ENCODE measurements at regions not wholly inside any gene's neighbourhood (a gene's known extent, or its start where the extent isn't known, plus 50 kb on each side); places are given as distances from the start of the nearest gene placed in this dataset.
"Not testable (repeated sequence)": the region's sequence is repeated elsewhere in the genome, so short reads cannot be mapped to it uniquely, and the experiment has no call there.

- not testable (repeated sequence) for DNase-seq (ENCODE audit: low read depth in 2 of 2); H3K4me3 ChIP-seq (replicated peaks in 1 of 2; ENCODE audit: low read depth in 2 of 2, low read length in 2 of 2)
Observed at GRCh38 chr9:62863319-62863718, 1673.5 kb downstream of the SPATA31A7 start.

GRCh38 chr9:62863867-62864266 is 1674.0 kb downstream of the SPATA31A7 start:
- not testable (repeated sequence) for DNase-seq (ENCODE audit: low read depth in 2 of 2); H3K4me3 ChIP-seq (replicated peaks in 1 of 2; ENCODE audit: low read depth in 2 of 2, low read length in 2 of 2)

- DNase-seq (ENCODE audit: low read depth in 2 of 2) = peak in 1 of 2 donors; percentile 23
- not testable (repeated sequence) for H3K4me3 ChIP-seq (replicated peaks in 1 of 2; ENCODE audit: low read depth in 2 of 2, low read length in 2 of 2)
Observed at GRCh38 chr9:62864481-62865469, 1674.9 kb downstream of the SPATA31A7 start.

- not testable (repeated sequence) for H3K4me3 ChIP-seq (replicated peaks in 1 of 2; ENCODE audit: low read depth in 2 of 2, low read length in 2 of 2); DNase-seq (ENCODE audit: low read depth in 2 of 2)
Observed at GRCh38 chr9:62869061-62869460, 1679.2 kb downstream of the SPATA31A7 start.

GRCh38 chr9:62871765-62872164 is 1681.9 kb downstream of the SPATA31A7 start:
- DNase-seq (ENCODE audit: low read depth in 2 of 2) = peak in 1 of 2 donors; percentile 19
- H3K4me3 ChIP-seq (replicated peaks in 1 of 2; ENCODE audit: low read depth in 2 of 2, low read length in 2 of 2) = not testable (repeated sequence)

- not testable (repeated sequence) for H3K4me3 ChIP-seq (replicated peaks in 1 of 2; ENCODE audit: low read depth in 2 of 2, low read length in 2 of 2); DNase-seq (ENCODE audit: low read depth in 2 of 2)
Observed at GRCh38 chr9:62874213-62874612, 1684.4 kb downstream of the SPATA31A7 start.

- not testable (repeated sequence) for H3K4me3 ChIP-seq (replicated peaks in 1 of 2; ENCODE audit: low read depth in 2 of 2, low read length in 2 of 2); DNase-seq (ENCODE audit: low read depth in 2 of 2)
Observed at GRCh38 chr9:62874745-62875599, 1685.1 kb downstream of the SPATA31A7 start.

GRCh38 chr9:62877552-62877951 is 1687.7 kb downstream of the SPATA31A7 start:
- not testable (repeated sequence) for DNase-seq (ENCODE audit: low read depth in 2 of 2)

GRCh38 chr9:62877987-62878386 is 1688.2 kb downstream of the SPATA31A7 start:
- DNase-seq (ENCODE audit: low read depth in 2 of 2) = not testable (repeated sequence)

More at GRCh38 chr9:62877552-62877951, 1687.7 kb downstream of the SPATA31A7 start:
- not testable (repeated sequence) for H3K4me3 ChIP-seq (replicated peaks in 1 of 2; ENCODE audit: low read depth in 2 of 2, low read length in 2 of 2)

GRCh38 chr9:62880453-62880852 is 1690.6 kb downstream of the SPATA31A7 start:
- H3K4me3 ChIP-seq (replicated peaks in 1 of 2; ENCODE audit: low read depth in 2 of 2, low read length in 2 of 2); DNase-seq (ENCODE audit: low read depth in 2 of 2): not testable (repeated sequence)

More at GRCh38 chr9:62877987-62878386, 1688.2 kb downstream of the SPATA31A7 start:
- not testable (repeated sequence) for H3K4me3 ChIP-seq (replicated peaks in 1 of 2; ENCODE audit: low read depth in 2 of 2, low read length in 2 of 2)

- DNase-seq (ENCODE audit: low read depth in 2 of 2); H3K4me3 ChIP-seq (replicated peaks in 1 of 2; ENCODE audit: low read depth in 2 of 2, low read length in 2 of 2): not testable (repeated sequence)
Observed at GRCh38 chr9:62880971-62881370, 1691.1 kb downstream of the SPATA31A7 start.

GRCh38 chr9:62881811-62882210 is 1692.0 kb downstream of the SPATA31A7 start:
- DNase-seq (ENCODE audit: low read depth in 2 of 2); H3K4me3 ChIP-seq (replicated peaks in 1 of 2; ENCODE audit: low read depth in 2 of 2, low read length in 2 of 2): not testable (repeated sequence)

- not testable (repeated sequence) for DNase-seq (ENCODE audit: low read depth in 2 of 2); H3K4me3 ChIP-seq (replicated peaks in 1 of 2; ENCODE audit: low read depth in 2 of 2, low read length in 2 of 2)
Observed at GRCh38 chr9:62882717-62883116, 1692.9 kb downstream of the SPATA31A7 start.

- H3K4me3 ChIP-seq (replicated peaks in 1 of 2; ENCODE audit: low read depth in 2 of 2, low read length in 2 of 2) = not testable (repeated sequence)
Observed at GRCh38 chr9:62896692-62897091, 1706.9 kb downstream of the SPATA31A7 start.

GRCh38 chr9:62897411-62898225 is 1707.8 kb downstream of the SPATA31A7 start:
- H3K4me3 ChIP-seq (replicated peaks in 1 of 2; ENCODE audit: low read depth in 2 of 2, low read length in 2 of 2) = peak overlapping the region; percentile 32 to 54
- DNase-seq (ENCODE audit: low read depth in 2 of 2) = peak; percentile 51 to 52

More at GRCh38 chr9:62896692-62897091, 1706.9 kb downstream of the SPATA31A7 start:
- DNase-seq (ENCODE audit: low read depth in 2 of 2) = not testable (repeated sequence)

- not testable (repeated sequence) for DNase-seq (ENCODE audit: low read depth in 2 of 2); H3K4me3 ChIP-seq (replicated peaks in 1 of 2; ENCODE audit: low read depth in 2 of 2, low read length in 2 of 2)
Observed at GRCh38 chr9:62899666-62900065, 1709.8 kb downstream of the SPATA31A7 start.

GRCh38 chr9:62904061-62904460 is 1714.2 kb downstream of the SPATA31A7 start:
- not testable (repeated sequence) for DNase-seq (ENCODE audit: low read depth in 2 of 2); H3K4me3 ChIP-seq (replicated peaks in 1 of 2; ENCODE audit: low read depth in 2 of 2, low read length in 2 of 2)

All from cardiac fibroblast (primary cell).